ENCODE measurements at regions not wholly inside any gene's neighbourhood (a gene's known extent, or its start where the extent isn't known, plus 50 kb on each side); places are given as distances from the start of the nearest gene placed in this dataset.

DNA sequence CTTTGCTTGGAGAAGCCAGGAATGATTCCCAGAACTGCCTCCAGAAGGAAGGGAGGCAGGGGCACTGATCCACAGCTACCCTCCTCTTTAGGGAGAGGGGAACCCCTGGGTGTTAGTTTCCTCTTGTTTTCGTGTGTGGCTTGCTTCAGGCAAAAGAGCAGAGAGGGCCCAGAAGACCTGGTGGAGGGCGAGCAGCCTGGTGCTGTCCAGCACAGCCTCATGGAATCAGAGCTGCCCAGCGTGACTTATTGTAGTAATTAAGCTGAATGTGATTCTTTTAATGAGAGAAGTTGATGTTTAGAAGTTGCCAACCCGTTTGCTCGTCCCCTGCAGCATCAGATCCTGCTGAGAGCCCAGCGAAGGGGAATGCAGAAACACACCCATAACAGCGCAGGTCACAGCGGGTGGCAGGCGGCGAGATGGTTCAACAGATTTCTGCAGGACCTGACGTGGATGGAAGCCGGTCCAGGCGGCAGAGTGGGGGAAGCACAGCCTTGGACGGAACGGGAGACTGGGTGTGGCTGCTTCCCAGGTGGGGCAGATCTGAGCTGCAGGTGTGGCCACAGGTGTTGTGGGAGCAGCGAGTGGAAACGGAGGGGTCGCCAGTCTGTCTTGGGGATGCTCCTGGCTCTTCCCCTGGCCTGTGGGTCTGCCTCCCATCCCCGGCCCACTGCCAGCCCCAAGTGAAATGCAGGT, 53.7 kb upstream of the SHH start:
- TF ChIP-seq EZH2phosphoT487 (IDR thresholded peaks at IDR 0.05; ENCODE audit: insufficient read depth, low read depth) (no peak), EZH2 (IDR thresholded peaks at IDR 0.05; ENCODE audit: insufficient read depth, poor library complexity, severe bottlenecking) (no peak)

All from GM23248 (cell line).